Duodenal mucosa (tissue), 2 donors: ENCODE measurements at regions not wholly inside any gene's neighbourhood (a gene's known extent, or its start where the extent isn't known, plus 50 kb on each side); places are given as distances from the start of the nearest gene placed in this dataset.

Experiments
- H3K27ac ChIP-seq: one replicate; pipeline ENCODE4 v1.7.0; 2013; ENCODE audit warnings: low read depth, low read length
- H3K27me3 ChIP-seq, 2 donors: one replicate each; pipeline ENCODE4 v1.7.0; 2013; ENCODE audit warnings: low read length in 2 of 2, control low read depth in 1 of 2; ENCODE audit not compliant: insufficient read depth in 2 of 2, control insufficient read depth in 1 of 2
- H3K36me3 ChIP-seq, 2 donors: one replicate each; pipeline ENCODE4 v1.7.0; 2013; ENCODE audit warnings: low read length in 2 of 2, control low read depth in 1 of 2; ENCODE audit not compliant: insufficient read depth in 2 of 2, control insufficient read depth in 1 of 2
- H3K4me1 ChIP-seq, 2 donors: one replicate each; pipeline ENCODE4 v1.7.0; 2013; ENCODE audit warnings: low read length in 2 of 2, control low read depth in 1 of 2; ENCODE audit not compliant: insufficient read depth in 2 of 2, control insufficient read depth in 1 of 2
- H3K4me3 ChIP-seq, 2 donors: one replicate each; pipeline ENCODE4 v1.7.0; 2013; ENCODE audit warnings: low read length in 2 of 2, low read depth in 1 of 2
- H3K9ac ChIP-seq, 2 donors: one replicate each; pipeline ENCODE4 v1.7.0; 2013; ENCODE audit warnings: low read length in 2 of 2, low read depth in 1 of 2
- H3K9me3 ChIP-seq, 2 donors: one replicate each; pipeline ENCODE4 v1.7.0; 2013; ENCODE audit warnings: low read length in 2 of 2, control low read depth in 1 of 2; ENCODE audit not compliant: control insufficient read depth in 1 of 2

DNA sequence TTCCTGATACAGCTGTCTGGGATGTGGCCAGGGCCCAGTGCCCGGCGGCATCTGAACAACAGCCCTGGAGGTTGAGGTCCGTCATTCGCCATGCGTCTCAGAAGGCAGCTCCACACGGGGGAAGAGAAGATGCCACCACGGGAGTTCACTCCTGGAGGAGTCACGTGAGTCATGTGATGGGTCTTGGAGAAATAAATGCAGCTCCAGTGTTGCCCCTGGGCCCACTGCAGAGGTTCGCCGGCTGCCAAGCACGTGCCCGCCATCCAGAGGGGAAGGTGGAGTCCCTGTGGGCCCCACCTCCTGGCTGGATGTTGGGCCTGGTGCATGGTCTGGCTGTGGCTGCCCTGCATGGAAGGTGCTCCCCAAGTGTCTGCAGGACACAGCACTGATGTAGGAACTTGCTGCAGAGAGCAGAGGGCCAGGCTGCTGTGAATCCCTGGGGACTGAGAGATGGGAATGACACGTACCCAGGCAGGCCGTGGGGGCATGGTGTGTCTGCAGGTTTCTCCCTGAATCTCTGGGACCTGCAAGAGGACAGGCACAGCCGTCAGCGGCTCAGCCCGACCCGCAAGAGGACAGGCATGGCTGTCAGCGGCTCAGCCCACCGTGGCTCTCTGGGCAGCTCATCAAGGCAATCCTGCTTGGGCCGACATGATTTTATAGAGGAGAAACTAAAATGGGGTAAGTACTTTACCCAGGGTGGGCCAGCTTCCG, 418.3 kb upstream of the IRX4 start:
- Histone ChIP-seq H3K9me3 (no peaks in the 10 kb centered on the region), H3K4me1 (no peaks in the 10 kb centered on the region), H3K9ac (no peak overlapping the region), H3K36me3 (no peaks in the 10 kb centered on the region), H3K27ac (no peak overlapping the region), H3K27me3 (no peaks in the 10 kb centered on the region), H3K4me3 (no peak overlapping the region)

DNA sequence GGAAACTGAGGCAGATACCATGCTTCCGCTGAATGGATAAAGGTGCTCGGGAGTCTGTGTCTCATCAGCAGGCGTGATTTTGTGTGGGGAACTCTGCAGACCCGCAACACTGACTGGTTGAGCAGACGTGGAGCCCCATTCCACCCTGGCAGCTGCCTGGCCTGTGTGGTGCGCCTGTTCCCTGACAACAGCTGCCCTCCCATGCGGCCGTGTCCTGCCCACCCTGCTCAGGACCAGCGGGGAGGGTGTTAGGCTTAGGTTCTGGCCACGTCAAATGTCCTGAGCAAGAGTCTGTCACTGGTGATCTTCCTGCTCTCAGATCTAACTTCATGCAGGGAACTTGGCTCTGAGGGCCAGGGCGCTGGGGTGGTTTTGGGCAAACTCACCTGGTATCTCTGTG, 417.7 kb upstream of the IRX4 start:
- H3K9me3 ChIP-seq: no peaks in the 10 kb centered on the region
- H3K4me1 ChIP-seq: no peaks in the 10 kb centered on the region
- H3K9ac ChIP-seq: no peak overlapping the region
- no peak overlapping the region for H3K27ac ChIP-seq
- no peak overlapping the region for H3K4me3 ChIP-seq
- H3K36me3 ChIP-seq: no peaks in the 10 kb centered on the region
- H3K27me3 ChIP-seq: no peaks in the 10 kb centered on the region

DNA sequence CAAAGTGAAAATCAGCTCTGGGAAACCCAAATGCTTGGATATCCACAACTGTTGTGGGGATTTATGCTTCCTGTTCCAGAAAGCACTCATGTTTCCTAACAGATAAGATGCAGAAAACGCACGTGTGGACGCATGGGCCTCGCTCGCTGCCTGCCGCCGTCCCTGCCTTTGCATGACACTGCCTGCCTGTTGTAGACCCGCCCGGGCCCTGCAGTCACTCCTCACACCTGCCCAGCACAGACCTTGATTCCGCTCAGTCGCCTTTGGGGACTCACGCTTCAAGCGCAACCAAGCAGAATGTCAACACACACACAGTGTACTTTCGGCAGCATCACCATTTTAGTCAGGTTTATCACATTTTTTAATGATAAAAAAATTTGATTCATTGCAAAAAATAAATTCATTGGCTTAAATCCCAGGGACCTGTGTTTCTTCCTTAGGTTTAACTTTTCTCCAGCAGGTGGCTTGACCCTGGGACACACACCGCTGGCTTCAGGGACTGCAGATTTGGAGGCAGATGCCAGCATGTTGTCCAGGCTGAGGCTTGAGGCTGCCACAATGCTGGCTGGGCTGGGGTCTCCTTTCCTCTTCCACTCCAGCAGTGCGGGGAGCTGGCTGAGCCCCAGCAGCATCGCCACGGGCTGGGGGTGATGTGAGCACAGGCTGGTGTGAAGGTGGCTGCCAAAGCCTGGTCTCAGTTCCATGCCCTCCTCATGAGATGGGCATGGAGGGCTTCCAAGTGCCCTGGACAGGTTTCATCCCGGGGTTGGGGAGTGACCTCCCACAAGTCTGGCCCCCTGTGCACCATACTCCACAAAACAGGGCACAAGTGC, 416.9 kb upstream of the IRX4 start:
- Histone ChIP-seq H3K36me3 (no peaks in the 10 kb centered on the region), H3K27me3 (no peaks in the 10 kb centered on the region), H3K27ac (no peak overlapping the region), H3K9me3 (no peaks in the 10 kb centered on the region), H3K9ac (no peak overlapping the region), H3K4me1 (no peaks in the 10 kb centered on the region), H3K4me3 (no peak overlapping the region)

DNA sequence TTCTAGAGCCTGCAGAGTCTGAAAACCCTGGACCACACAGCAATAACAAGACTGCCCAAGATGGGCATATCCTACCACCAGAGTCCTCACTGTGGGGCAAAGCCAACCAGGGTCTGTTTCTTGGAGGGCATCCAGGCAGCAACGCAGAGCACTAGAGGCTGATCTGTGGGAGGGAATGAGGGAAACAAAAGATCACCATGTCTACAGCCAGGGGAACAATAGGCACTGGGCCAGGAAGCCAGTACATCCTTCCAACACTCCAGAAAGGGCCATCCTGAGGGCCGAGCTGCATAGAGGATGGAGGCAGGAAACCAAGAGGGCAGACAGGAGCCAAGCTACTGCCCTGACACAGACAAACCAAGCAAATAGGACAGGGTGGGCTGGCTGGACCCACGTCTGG, 416.1 kb upstream of the IRX4 start:
- H3K4me3 ChIP-seq: no peak overlapping the region
- no peak overlapping the region for H3K27ac ChIP-seq
- H3K36me3 ChIP-seq: no peaks in the 10 kb centered on the region
- no peaks in the 10 kb centered on the region for H3K9me3 ChIP-seq
- no peaks in the 10 kb centered on the region for H3K4me1 ChIP-seq
- no peaks in the 10 kb centered on the region for H3K27me3 ChIP-seq
- no peak overlapping the region for H3K9ac ChIP-seq

DNA sequence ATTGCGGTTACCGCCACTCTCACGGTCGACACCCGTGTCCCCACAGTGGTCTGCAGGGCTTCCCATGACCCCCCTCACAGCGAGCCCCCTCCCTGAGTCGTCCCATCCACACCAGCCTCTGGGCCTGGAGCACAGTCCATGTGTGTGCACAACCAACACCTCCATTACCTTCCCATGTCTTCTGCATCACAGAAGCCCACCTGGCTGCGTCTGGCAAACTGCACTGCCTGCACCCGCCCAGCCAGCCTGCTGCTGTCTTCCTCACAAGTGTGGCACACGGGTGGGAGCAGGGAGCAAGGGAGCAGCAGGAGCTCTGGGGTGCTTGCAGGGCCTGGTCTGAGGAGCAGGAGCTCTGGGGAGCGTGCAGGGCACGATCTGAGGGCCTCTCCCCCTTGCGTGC, 415.3 kb upstream of the IRX4 start:
- Histone ChIP-seq H3K4me3 (no peak overlapping the region), H3K4me1 (no peaks in the 10 kb centered on the region), H3K9me3 (no peaks in the 10 kb centered on the region), H3K27ac (no peak overlapping the region), H3K9ac (no peak overlapping the region), H3K27me3 (no peaks in the 10 kb centered on the region), H3K36me3 (no peaks in the 10 kb centered on the region)

DNA sequence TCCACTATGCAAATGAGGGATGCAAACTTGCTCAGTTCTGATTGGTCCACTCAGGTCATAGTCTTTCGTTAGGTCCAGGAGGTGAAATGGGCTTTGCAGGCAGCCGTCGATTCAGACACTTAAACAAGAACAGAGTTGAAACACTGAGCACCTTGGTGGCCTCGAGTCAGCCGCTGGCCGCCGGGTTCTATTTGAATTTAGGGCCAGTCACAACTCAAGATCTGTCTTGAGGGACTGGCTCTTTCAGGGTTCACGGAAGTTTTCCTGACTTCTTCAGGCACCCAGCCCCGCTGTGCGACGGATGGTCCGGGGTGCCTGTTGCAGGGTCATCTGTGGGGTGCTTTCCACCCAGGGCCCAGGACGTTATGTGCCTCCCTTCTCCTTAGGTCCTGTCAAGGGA, 412.8 kb upstream of the IRX4 start:
- Histone ChIP-seq H3K9me3 (no peaks in the 10 kb centered on the region), H3K9ac (no peak overlapping the region), H3K36me3 (no peaks in the 10 kb centered on the region), H3K4me1 (no peaks in the 10 kb centered on the region), H3K27ac (no peak overlapping the region), H3K4me3 (no peak overlapping the region), H3K27me3 (no peaks in the 10 kb centered on the region)

DNA sequence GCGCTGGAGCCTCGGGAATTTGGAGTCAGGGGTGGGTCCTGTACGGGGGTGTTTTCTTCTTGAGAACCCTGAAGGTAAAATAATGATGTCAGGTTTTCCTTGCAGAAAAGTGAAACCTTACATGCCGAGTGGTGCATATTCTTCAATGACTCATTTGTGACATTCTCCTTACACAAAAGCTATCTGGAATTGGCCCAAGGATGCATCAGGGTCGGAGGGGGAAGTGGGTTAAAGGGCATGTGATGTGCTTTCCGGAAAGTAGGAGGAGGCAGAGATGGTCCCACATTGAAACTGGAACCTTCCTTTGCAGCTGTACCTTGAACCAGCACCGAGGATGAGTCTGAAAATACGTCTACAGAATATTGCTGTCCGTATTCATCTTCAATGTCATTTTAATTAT, 411.2 kb upstream of the IRX4 start:
- Histone ChIP-seq H3K9me3 (no peaks in the 10 kb centered on the region), H3K4me1 (no peaks in the 10 kb centered on the region), H3K4me3 (no peak overlapping the region), H3K27me3 (no peaks in the 10 kb centered on the region), H3K9ac (no peak overlapping the region), H3K36me3 (no peaks in the 10 kb centered on the region), H3K27ac (no peak overlapping the region)

DNA sequence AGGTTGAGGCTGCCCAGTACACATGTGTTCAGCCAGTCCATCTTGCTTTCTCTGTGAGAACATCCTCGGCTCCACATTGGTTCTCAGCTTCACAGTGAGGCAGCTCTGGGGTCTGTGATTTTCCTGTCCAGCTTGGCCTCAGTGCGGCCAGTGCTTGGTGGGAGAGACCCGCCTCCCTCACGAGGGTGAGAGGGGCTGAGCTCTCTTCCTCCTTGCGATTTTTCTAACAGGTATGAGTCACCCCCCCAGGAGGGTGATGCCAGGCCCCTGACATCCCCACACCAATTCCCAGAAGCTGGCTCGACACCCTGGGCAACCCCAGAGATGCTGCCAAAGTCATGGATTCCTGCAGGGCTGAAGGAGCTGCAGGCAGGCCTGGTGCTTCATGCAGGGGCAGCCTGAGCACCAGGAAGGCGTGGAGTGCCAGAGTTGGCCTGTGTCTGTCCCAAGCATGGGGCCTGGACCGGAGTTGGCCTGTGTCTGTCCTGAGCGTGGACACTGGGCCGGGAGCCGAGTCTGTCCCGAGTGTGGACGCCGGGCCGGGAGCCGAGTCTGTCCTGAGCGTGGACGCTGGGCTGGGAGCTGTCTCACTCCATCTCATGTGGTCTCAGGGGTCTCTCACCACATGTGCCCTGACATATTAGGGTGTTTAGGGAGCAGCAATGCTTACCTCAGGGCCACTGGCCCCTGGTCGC, 408.6 kb upstream of the IRX4 start:
- H3K4me1 ChIP-seq: no peaks in the 10 kb centered on the region

DNA sequence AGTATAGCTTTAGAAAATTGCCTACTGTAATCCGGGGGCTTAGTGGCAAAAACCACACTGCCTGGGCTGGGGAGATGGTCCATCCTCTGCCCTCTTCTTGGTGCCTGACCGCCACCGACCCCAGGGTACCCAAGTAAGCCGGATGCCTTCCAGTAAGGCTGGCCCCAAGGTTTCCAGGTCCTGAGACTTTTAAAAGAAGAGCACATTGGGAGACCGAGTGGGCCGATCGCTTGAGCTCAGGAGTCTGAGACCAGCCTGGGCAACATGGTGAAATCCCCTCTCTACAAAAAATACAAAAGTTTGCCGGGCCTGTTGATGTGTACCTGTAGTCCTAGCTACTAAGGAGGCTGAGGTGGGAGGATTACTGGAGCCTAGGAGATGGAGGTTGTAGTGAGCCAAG, 406.7 kb upstream of the IRX4 start:
- Histone ChIP-seq H3K27ac (no peak overlapping the region), H3K9ac (no peak overlapping the region), H3K36me3 (no peaks in the 10 kb centered on the region), H3K9me3 (no peaks in the 10 kb centered on the region), H3K4me1 (no peaks in the 10 kb centered on the region), H3K27me3 (no peaks in the 10 kb centered on the region), H3K4me3 (no peak overlapping the region)

More for the DNA sequence above, 408.6 kb upstream of the IRX4 start:
- no peak overlapping the region for H3K4me3 ChIP-seq
- no peak overlapping the region for H3K9ac ChIP-seq
- H3K36me3 ChIP-seq: no peaks in the 10 kb centered on the region
- H3K27ac ChIP-seq: no peak overlapping the region
- no peaks in the 10 kb centered on the region for H3K27me3 ChIP-seq
- H3K9me3 ChIP-seq: no peaks in the 10 kb centered on the region

DNA sequence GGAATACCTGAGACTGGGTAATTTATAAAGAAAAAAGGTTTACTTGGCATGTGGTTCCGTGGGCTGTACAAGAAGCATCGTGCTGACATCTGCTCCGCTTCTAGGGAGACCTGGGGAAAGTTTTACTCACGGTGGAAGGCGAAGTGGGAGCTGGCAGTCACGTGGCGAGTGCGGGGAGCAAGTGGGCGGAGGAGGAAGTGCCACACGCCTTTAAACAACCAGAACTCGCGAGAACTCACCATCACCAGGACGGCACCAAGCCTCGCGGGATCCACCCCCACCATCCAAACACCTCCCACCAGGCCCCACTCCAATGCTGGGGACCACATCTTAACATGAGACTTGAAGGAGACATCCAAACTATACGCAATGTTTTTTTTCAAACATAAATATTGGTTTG, 406.2 kb upstream of the IRX4 start:
- Histone ChIP-seq H3K36me3 (no peaks in the 10 kb centered on the region), H3K27me3 (no peaks in the 10 kb centered on the region), H3K27ac (no peak overlapping the region), H3K4me1 (no peaks in the 10 kb centered on the region), H3K9ac (no peak overlapping the region), H3K9me3 (no peaks in the 10 kb centered on the region), H3K4me3 (no peak overlapping the region)
